Upper lobe of left lung (tissue), 6 donors: ENCODE measurements at regions not wholly inside any gene's neighbourhood (a gene's known extent, or its start where the extent isn't known, plus 50 kb on each side); places are given as distances from the start of the nearest gene placed in this dataset.

Source experiments
- ATAC-seq, 2 donors: fragments of 200-7000 bp; cut with Tn5 transposase; one replicate each; pipeline ENCODE4 v1.9.1; 2022; ENCODE audit warnings: mild to moderate bottlenecking in 2 of 2, moderate library complexity in 2 of 2; ENCODE audit not compliant: low FRiP score in 2 of 2
- DNase-seq, 2 donors: peaks; one replicate each; pipeline ENCODE4 v3.0.0-alpha.2; 2019 to 2020
- H3K27ac ChIP-seq, 4 donors: fragments of 200-600 bp; sonication (generic); one replicate each; pipeline ENCODE4 v1.5.1; 2016 to 2019
- H3K27me3 ChIP-seq, 4 donors: fragments of 200-600 bp; sonication (generic); one replicate each; pipeline ENCODE4 v1.5.1; 2017 to 2019
- H3K36me3 ChIP-seq, 4 donors: fragments of 200-600 bp; sonication (generic); one replicate each; pipeline ENCODE4 v1.5.1; 2016 to 2019
- H3K4me1 ChIP-seq, 4 donors: fragments of 200-600 bp; sonication (generic); one replicate each; pipeline ENCODE4 v1.5.1; 2018 to 2019
- H3K4me3 ChIP-seq, 4 donors: fragments of 200-600 bp; sonication (generic); one replicate each; pipeline ENCODE4 v1.5.1; 2017 to 2019; ENCODE audit warnings: mild to moderate bottlenecking in 2 of 4, moderate library complexity in 1 of 4
- H3K9me3 ChIP-seq, 4 donors: fragments of 200-600 bp; sonication (generic); one replicate each; pipeline ENCODE4 v1.5.1; 2018 to 2019
- EP300 ChIP-seq, 4 donors: sonication (generic); formaldehyde crosslinking; IDR thresholded peaks; one replicate each; pipeline ENCODE4 v1.5.1; 2017; ENCODE audit warnings: antibody characterized with exemption in 4 of 4, control low read depth in 2 of 4
- POLR2A ChIP-seq, 4 donors: fragments of 450-650 bp; IDR thresholded peaks; one replicate each; pipeline ENCODE4 v1.5.1; 2016 to 2017; ENCODE audit warnings: antibody characterized with exemption in 4 of 4, mild to moderate bottlenecking in 2 of 4
- POLR2AphosphoS5 ChIP-seq, 2 donors: sonication (generic); formaldehyde crosslinking; IDR thresholded peaks; one replicate each; pipeline ENCODE4 v1.5.1; 2017; ENCODE audit warnings: antibody characterized with exemption in 2 of 2
- WGBS, 2 donors: methylation state at CpG; one replicate each; pipeline ENCODE4 v1.1.5; 2017 to 2018; 5-methylcytosine and 5-hydroxymethylcytosine counted together
- TF ChIP-seq, protein P1 (sequence below), 6 experiments: fragments of 450-650 bp in 4 of 6; fragments of 200-600 bp in 2 of 6; sonication (generic) in 2 of 6; IDR thresholded peaks; one replicate each; pipeline ENCODE4 v1.5.1; 2016 to 2019; ENCODE audit warnings: antibody characterized with exemption in 6 of 6
- donor health status: DM: no; HTN: no; CAD: no; lungs with moderate emphysema.
- donor health status: DM: no; HTN: yes; CAD: no; lungs with severe emphysema.

GRCh38 chr10:83252169-83252568, 887.1 kb upstream of the GHITM start:
- Histone ChIP-seq H3K36me3 (no peaks in the 10 kb centered on the region), H3K4me3 (no peak overlapping the region), H3K27ac (no peak overlapping the region), H3K9me3 (peaks cover 0 to 25% (median 12%) of the 10 kb centered on the region in 4 donors), H3K27me3 (no peaks in the 10 kb centered on the region), H3K4me1 (no peaks in the 10 kb centered on the region)
- WGBS, 2 donors = 75% methylated on average over 3 of the region's 3 CpGs
- no peak for DNase-seq
- TF ChIP-seq POLR2AphosphoS5 (IDR thresholded peaks at IDR 0.05) (no peak), POLR2A (IDR thresholded peaks at IDR 0.05) (no peak), EP300 (IDR thresholded peaks at IDR 0.05) (no peak)
- TF ChIP-seq, protein P1, sequence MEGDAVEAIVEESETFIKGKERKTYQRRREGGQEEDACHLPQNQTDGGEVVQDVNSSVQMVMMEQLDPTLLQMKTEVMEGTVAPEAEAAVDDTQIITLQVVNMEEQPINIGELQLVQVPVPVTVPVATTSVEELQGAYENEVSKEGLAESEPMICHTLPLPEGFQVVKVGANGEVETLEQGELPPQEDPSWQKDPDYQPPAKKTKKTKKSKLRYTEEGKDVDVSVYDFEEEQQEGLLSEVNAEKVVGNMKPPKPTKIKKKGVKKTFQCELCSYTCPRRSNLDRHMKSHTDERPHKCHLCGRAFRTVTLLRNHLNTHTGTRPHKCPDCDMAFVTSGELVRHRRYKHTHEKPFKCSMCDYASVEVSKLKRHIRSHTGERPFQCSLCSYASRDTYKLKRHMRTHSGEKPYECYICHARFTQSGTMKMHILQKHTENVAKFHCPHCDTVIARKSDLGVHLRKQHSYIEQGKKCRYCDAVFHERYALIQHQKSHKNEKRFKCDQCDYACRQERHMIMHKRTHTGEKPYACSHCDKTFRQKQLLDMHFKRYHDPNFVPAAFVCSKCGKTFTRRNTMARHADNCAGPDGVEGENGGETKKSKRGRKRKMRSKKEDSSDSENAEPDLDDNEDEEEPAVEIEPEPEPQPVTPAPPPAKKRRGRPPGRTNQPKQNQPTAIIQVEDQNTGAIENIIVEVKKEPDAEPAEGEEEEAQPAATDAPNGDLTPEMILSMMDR (IDR thresholded peaks at IDR 0.05) = no peak
- ATAC-seq = peak in 1 of 2 donors; percentile 17

DNA sequence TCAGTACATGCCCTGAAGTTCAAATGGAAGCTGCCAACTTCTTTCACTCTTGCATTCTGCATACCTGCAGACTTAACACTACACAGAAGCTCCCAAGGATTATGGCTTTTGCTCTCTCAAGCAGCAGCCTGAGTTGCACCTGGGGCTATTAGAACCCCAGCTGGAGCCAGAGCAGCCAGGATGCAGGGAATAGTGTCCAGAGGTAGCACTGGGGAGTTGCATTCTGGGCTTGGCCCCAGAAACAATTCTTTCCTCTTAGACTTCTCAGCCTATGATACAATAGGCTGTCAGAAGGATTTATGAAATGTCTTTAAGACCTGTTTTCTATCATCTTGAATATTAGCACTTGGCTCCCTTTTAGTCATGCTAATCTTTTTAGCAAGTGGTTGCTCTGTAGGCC, 886.7 kb upstream of the GHITM start:
- Histone ChIP-seq H3K4me1 (no peaks in the 10 kb centered on the region), H3K27me3 (no peaks in the 10 kb centered on the region), H3K4me3 (no peak overlapping the region), H3K27ac (no peak overlapping the region), H3K36me3 (no peaks in the 10 kb centered on the region), H3K9me3 (peaks cover 0 to 25% (median 12%) of the 10 kb centered on the region in 4 donors)
- ATAC-seq (no peak), DNase-seq (no peak)
- no peak for TF ChIP-seq POLR2AphosphoS5 (IDR thresholded peaks at IDR 0.05)
- TF ChIP-seq, protein P1 (IDR thresholded peaks at IDR 0.05) = no peak
- no peak for TF ChIP-seq EP300 (IDR thresholded peaks at IDR 0.05)
- TF ChIP-seq POLR2A (IDR thresholded peaks at IDR 0.05) = no peak

DNA sequence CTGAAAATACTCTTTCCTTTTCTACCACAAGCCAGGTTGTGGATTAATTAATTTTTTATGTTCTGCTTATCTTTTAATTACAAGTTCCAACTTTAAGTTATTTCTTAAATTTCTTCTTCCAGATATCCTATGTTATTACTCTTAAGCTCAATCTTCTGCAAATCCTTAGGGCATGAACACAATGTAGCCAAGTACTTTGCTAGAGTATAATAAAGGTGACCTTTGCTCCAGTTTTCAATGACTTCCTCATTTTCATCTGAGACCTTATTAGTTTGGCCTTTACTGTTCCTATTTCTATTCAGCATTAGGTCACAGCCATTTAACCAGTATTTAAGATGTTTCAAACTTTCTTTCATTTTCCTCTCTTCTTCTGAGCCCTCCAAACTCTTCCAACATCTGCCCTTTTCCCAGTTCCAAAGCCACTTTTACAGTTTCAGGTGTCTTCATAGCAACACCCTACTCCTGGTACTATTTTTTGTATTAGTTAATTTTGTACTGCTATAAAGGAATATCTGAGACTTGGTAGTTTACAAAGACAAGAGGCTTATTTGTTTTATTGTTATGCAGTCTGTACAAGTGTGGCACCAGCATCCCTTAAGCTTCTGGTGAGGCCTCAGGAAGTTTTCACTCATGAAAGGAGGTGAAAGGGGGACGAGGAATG, 886.2 kb upstream of the GHITM start:
- Histone ChIP-seq H3K36me3 (no peaks in the 10 kb centered on the region), H3K4me3 (no peak overlapping the region), H3K4me1 (no peaks in the 10 kb centered on the region), H3K27ac (no peak overlapping the region), H3K27me3 (no peaks in the 10 kb centered on the region), H3K9me3 (peaks cover 0 to 25% (median 12%) of the 10 kb centered on the region in 4 donors)
- no peak for ATAC-seq
- WGBS, 2 donors = 74 to 83% methylated on average over 1 of the region's 1 CpG
- DNase-seq = no peak
- TF ChIP-seq, protein P1 (IDR thresholded peaks at IDR 0.05) = no peak
- no peak for TF ChIP-seq EP300 (IDR thresholded peaks at IDR 0.05)
- TF ChIP-seq POLR2A (IDR thresholded peaks at IDR 0.05) = no peak
- no peak for TF ChIP-seq POLR2AphosphoS5 (IDR thresholded peaks at IDR 0.05)

DNA sequence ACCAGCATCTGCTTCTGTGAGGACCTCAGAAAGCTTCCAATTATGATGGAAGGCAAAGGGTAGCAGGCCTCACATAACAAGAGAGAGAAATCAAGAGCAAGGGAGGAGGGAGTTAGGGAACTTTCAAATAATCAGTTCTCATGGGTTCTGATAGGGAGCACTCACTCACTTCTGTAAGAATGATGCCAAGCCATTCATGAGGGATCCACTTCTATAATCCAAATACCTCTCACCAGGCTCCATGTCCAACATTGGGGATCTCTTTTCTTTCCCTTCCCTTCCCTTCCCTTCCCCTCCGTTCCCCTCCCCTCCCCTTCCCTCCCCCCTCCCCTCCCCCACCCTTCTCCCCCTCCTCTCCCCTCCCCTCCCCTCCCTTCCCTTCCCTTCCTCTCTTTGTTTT, 884.6 kb upstream of the GHITM start:
- TF ChIP-seq POLR2AphosphoS5 (IDR thresholded peaks at IDR 0.05) = no peak
- TF ChIP-seq POLR2A (IDR thresholded peaks at IDR 0.05) = no peak
- TF ChIP-seq, protein P1 (IDR thresholded peaks at IDR 0.05) = no peak
- TF ChIP-seq EP300 (IDR thresholded peaks at IDR 0.05) = no peak
- no peaks in the 10 kb centered on the region for H3K27me3 ChIP-seq
- peaks cover 0 to 25% (median 12%) of the 10 kb centered on the region in 4 donors for H3K9me3 ChIP-seq
- ATAC-seq (no peak), DNase-seq (no peak)
- no peak overlapping the region for H3K4me3 ChIP-seq
- no peak overlapping the region for H3K27ac ChIP-seq
- no peaks in the 10 kb centered on the region for H3K36me3 ChIP-seq
- H3K4me1 ChIP-seq = no peaks in the 10 kb centered on the region
- 40 to 81% methylated on average over 1 of the region's 1 CpG for WGBS, 2 donors

DNA sequence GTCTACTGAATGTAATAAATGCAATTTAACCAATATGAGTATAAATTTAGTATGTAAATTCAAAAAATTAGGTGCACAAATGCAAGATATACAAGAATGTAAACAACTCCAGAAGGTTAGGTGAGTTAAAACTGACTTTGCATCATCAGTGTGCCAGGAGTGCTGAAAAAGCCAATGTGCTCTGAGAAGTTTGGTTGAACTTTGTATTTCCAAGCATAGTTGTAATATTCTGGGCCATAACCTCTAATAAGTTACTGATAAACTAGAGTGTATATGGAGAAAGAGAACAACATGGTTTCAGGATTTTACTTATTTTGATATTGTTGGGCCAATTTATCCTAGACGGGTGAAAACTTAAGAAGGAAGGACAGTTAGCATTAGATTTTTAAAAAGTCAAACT, 876.9 kb upstream of the GHITM start:
- 83 to 90% methylated on average over 1 of the region's 1 CpG for WGBS, 2 donors
- ATAC-seq = no peak
- DNase-seq = no peak

More for the DNA sequence above, 876.9 kb upstream of the GHITM start:
- Histone ChIP-seq H3K4me3 (no peak overlapping the region), H3K27me3 (no peaks in the 10 kb centered on the region), H3K27ac (no peak overlapping the region), H3K36me3 (no peaks in the 10 kb centered on the region), H3K4me1 (no peaks in the 10 kb centered on the region), H3K9me3 (no peaks in the 10 kb centered on the region)
- TF ChIP-seq, protein P1 (IDR thresholded peaks at IDR 0.05) = no peak
- TF ChIP-seq POLR2A (IDR thresholded peaks at IDR 0.05) = no peak
- no peak for TF ChIP-seq EP300 (IDR thresholded peaks at IDR 0.05)
- TF ChIP-seq POLR2AphosphoS5 (IDR thresholded peaks at IDR 0.05) = no peak
